Caco-2 (cell line): ENCODE measurements at regions not wholly inside any gene's neighbourhood (a gene's known extent, or its start where the extent isn't known, plus 50 kb on each side); places are given as distances from the start of the nearest gene placed in this dataset.

ENCODE experiments used
- BruUV-seq: library from RNA; stranded (reverse); fragments of 400-500 nt; replicated peaks from 2 replicates; lab custom pipeline; 2021; lab: Mats Ljungman, UMichigan
- CTCF ChIA-PET: fragments of 300-600 bp; sonication (Branson Sonifier 250); formaldehyde crosslinking; loops from one replicate; lab custom pipeline; 2022; ENCODE audit warnings: antibody characterized with exemption; lab: Charles Lee
- POLR2A ChIA-PET: fragments of 300-600 bp; sonication (Branson Sonifier 250); formaldehyde crosslinking; loops from one replicate; lab custom pipeline; 2022; ENCODE audit warnings: antibody characterized with exemption; lab: Charles Lee
- DNase-seq, 2 experiments: peaks; one replicate each; pipeline versions ENCODE4 v3.0.0 to v3.0.0-alpha.2; 2020 to 2022
- H3K27me3 ChIP-seq: replicated peaks from 2 replicates; pipeline ENCODE4 v1.6.0; 2011; ENCODE audit warnings: low read length; ENCODE audit not compliant: control insufficient read depth, insufficient read depth
- H3K36me3 ChIP-seq: 2 replicates; pipeline ENCODE4 v1.5.1; 2011; ENCODE audit warnings: low read length; ENCODE audit not compliant: control insufficient read depth, insufficient read depth
- H3K4me1 ChIP-seq: fragments of 250-450 bp; sonication (Bioruptor Pico); 2 replicates; pipeline ENCODE4 v1.5.1; 2020; ENCODE audit warnings: mild to moderate bottlenecking
- H3K4me3 ChIP-seq: 2 replicates; pipeline ENCODE4 v1.5.1; 2011; ENCODE audit warnings: low read depth, mild to moderate bottlenecking, control low read depth, low read length
- H3K9me3 ChIP-seq: fragments of 250-450 bp; sonication (Bioruptor Pico); 2 replicates; pipeline ENCODE4 v1.5.1; 2020; ENCODE audit warnings: mild to moderate bottlenecking, moderate library complexity
- H3K27ac Mint-ChIP-seq: one replicate; pipeline ENCODE4 v1.8.0; 2022; ENCODE audit warnings: mixed read lengths; ENCODE audit not compliant: unreplicated experiment
- H3K27me3 Mint-ChIP-seq: one replicate; pipeline ENCODE4 v1.8.0; 2022; ENCODE audit warnings: mixed read lengths; ENCODE audit not compliant: insufficient read depth, unreplicated experiment
- H3K36me3 Mint-ChIP-seq: one replicate; pipeline ENCODE4 v1.8.0; 2022; ENCODE audit warnings: mild to moderate bottlenecking, mixed read lengths; ENCODE audit not compliant: insufficient read depth, unreplicated experiment
- H3K4me1 Mint-ChIP-seq: one replicate; pipeline ENCODE4 v1.8.0; 2022; ENCODE audit warnings: low read depth, mixed read lengths; ENCODE audit not compliant: unreplicated experiment
- H3K4me3 Mint-ChIP-seq: one replicate; pipeline ENCODE4 v1.8.0; 2022; ENCODE audit warnings: mild to moderate bottlenecking, moderate library complexity, mixed read lengths; ENCODE audit not compliant: unreplicated experiment
- H3K9me3 Mint-ChIP-seq: one replicate; pipeline ENCODE4 v1.8.0; 2022; ENCODE audit warnings: mixed read lengths; ENCODE audit not compliant: unreplicated experiment
- CTCF ChIP-seq, 2 experiments: fragments of 200-600 bp in 1 of 2; IDR thresholded peaks; 1 replicate in 1 of 2; 2 replicates in 1 of 2; pipeline versions ENCODE4 v1.5.1 to v1.8.0; 2011 to 2022; ENCODE audit warnings: antibody characterized with exemption in 1 of 2, control low read depth in 1 of 2, inconsistent platforms in 1 of 2, low read depth in 1 of 2, low read length in 1 of 2, mild to moderate bottlenecking in 1 of 2, moderate library complexity in 1 of 2; ENCODE audit not compliant: insufficient read depth in 1 of 2, severe bottlenecking in 1 of 2, unreplicated experiment in 1 of 2
- intact Hi-C: fragments of 100-400 bp; cut with micrococcal nuclease; formaldehyde crosslinking; loops from one replicate; pipeline ENCODE4 v1.10.0; 2022; ENCODE audit not compliant: unreplicated experiment

DNA sequence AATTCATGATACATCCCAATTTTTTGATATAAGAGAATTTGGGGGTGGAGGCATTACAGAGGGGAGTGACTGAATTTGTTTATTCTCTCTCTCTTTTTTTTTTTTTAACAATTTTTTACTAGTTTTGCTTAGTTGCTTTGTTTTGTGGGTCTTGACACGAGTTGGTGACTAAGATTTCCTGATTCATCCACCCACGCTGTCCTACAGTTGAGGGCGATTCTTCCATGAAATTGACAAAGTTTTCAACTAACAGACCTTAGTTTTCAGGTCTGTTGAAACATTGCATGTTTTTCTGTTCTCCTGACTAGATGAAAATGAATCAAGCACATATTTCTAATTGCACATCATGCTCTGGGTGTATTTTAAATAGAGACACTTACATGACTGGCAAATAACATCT, 613.8 kb downstream of the TFAP2B start:
- no peak for DNase-seq
- Mint-ChIP-seq H3K9me3 (no peaks in the 10 kb centered on the region), H3K4me1 (no peaks in the 10 kb centered on the region), H3K4me3 (no peak overlapping the region), H3K27ac (no peak overlapping the region), H3K36me3 (no peaks in the 10 kb centered on the region), H3K27me3 (peaks cover 2% of the 10 kb centered on the region)
- no peaks in the 10 kb centered on the region for H3K9me3 ChIP-seq
- no peaks in the 10 kb centered on the region for H3K36me3 ChIP-seq
- no peak for TF ChIP-seq CTCF (IDR thresholded peaks at IDR 0.05; ENCODE audit: insufficient read depth in 1 of 2, low read depth in 1 of 2, low read length in 1 of 2, severe bottlenecking in 1 of 2, unreplicated experiment in 1 of 2)
- intact Hi-C loops: no loop called here
- no TSS peak for BruUV-seq
- POLR2A ChIA-PET: no interaction called here
- no peaks in the 10 kb centered on the region for H3K4me1 ChIP-seq
- CTCF ChIA-PET: no interaction called here
- no peaks in the 10 kb centered on the region; the same call in 1 of the 2 replicates for H3K27me3 ChIP-seq
- H3K4me3 ChIP-seq: no peak overlapping the region

GRCh38 chr6:51450248-51450957, 631.7 kb downstream of the TFAP2B start:
- no peak for TF ChIP-seq CTCF (IDR thresholded peaks at IDR 0.05; ENCODE audit: insufficient read depth in 1 of 2, low read depth in 1 of 2, low read length in 1 of 2, severe bottlenecking in 1 of 2, unreplicated experiment in 1 of 2)
- H3K4me3 ChIP-seq: no peak overlapping the region
- intact Hi-C loops: no loop called here
- Mint-ChIP-seq H3K4me3 (no peak overlapping the region), H3K36me3 (no peaks in the 10 kb centered on the region), H3K27ac (no peak overlapping the region), H3K4me1 (no peaks in the 10 kb centered on the region), H3K9me3 (no peaks in the 10 kb centered on the region), H3K27me3 (peaks cover 4% of the 10 kb centered on the region)
- H3K36me3 ChIP-seq: no peaks in the 10 kb centered on the region
- DNase-seq: no peak
- H3K9me3 ChIP-seq: no peaks in the 10 kb centered on the region
- POLR2A ChIA-PET: no interaction called here
- no peaks in the 10 kb centered on the region for H3K27me3 ChIP-seq
- no peaks in the 10 kb centered on the region for H3K4me1 ChIP-seq
- no TSS peak for BruUV-seq
- CTCF ChIA-PET: no interaction called here

GRCh38 chr6:51450958-51451357, 632.3 kb downstream of the TFAP2B start:
- no peaks in the 10 kb centered on the region for H3K4me1 ChIP-seq
- ChIA-PET CTCF (no interaction called here), POLR2A (no interaction called here)
- peaks cover 4% of the 10 kb centered on the region for H3K27me3 Mint-ChIP-seq
- no peaks in the 10 kb centered on the region for H3K4me1 Mint-ChIP-seq
- H3K9me3 Mint-ChIP-seq: no peaks in the 10 kb centered on the region
- no peak for TF ChIP-seq CTCF (IDR thresholded peaks at IDR 0.05; ENCODE audit: insufficient read depth in 1 of 2, low read depth in 1 of 2, low read length in 1 of 2, severe bottlenecking in 1 of 2, unreplicated experiment in 1 of 2)
- BruUV-seq: no TSS peak
- no peak overlapping the region for H3K4me3 ChIP-seq
- H3K27me3 ChIP-seq: no peaks in the 10 kb centered on the region
- H3K36me3 Mint-ChIP-seq: no peaks in the 10 kb centered on the region
- H3K27ac Mint-ChIP-seq: no peak overlapping the region
- no peak for DNase-seq
- H3K4me3 Mint-ChIP-seq: no peak overlapping the region
- H3K9me3 ChIP-seq: no peaks in the 10 kb centered on the region
- no peaks in the 10 kb centered on the region for H3K36me3 ChIP-seq
- intact Hi-C loops: no loop called here
